PC-3 (cell line): ENCODE measurements at regions not wholly inside any gene's neighbourhood (a gene's known extent, or its start where the extent isn't known, plus 50 kb on each side); places are given as distances from the start of the nearest gene placed in this dataset.

Source experiments
- ATAC-seq: fragments of 200-7000 bp; cut with Tn5 transposase; 2 replicates; pipeline ENCODE4 v1.9.1; 2020; ENCODE audit warnings: mild to moderate bottlenecking, moderate library complexity
- BruUV-seq: library from RNA; stranded (reverse); fragments of 400-500 nt; replicated peaks from 2 replicates; lab custom pipeline; 2021; lab: Mats Ljungman, UMichigan
- CTCF ChIA-PET: fragments of 300-600 bp; sonication (Branson Sonifier 250); formaldehyde crosslinking; loops from one replicate; lab custom pipeline; 2022; ENCODE audit warnings: antibody characterized with exemption; lab: Charles Lee
- POLR2A ChIA-PET: fragments of 300-600 bp; sonication (Branson Sonifier 250); formaldehyde crosslinking; loops from one replicate; lab custom pipeline; 2022; ENCODE audit warnings: antibody characterized with exemption; ENCODE audit not compliant: unreplicated experiment; lab: Charles Lee
- DNase-seq: peaks from one replicate; pipeline ENCODE4 v3.0.0-alpha.2; 2015
- H2AFZ ChIP-seq: fragments of 300-600 bp; sonication (generic); 2 replicates; pipeline ENCODE4 v1.6.0; 2016; ENCODE audit warnings: antibody characterized with exemption, low read length
- H3F3A ChIP-seq: fragments of 300-600 bp; sonication (generic); one replicate; pipeline ENCODE4 v1.6.0; 2017; ENCODE audit warnings: antibody characterized with exemption, low read length, control low read depth, mild to moderate bottlenecking; ENCODE audit not compliant: unreplicated experiment
- H3K27ac ChIP-seq: fragments of 300-600 bp; sonication (generic); 2 replicates; pipeline ENCODE4 v1.5.1; 2016; ENCODE audit warnings: mild to moderate bottlenecking, low read length
- H3K27me3 ChIP-seq: fragments of 300-600 bp; sonication (generic); 2 replicates; pipeline ENCODE4 v1.6.1; 2016; ENCODE audit warnings: low read length, mixed read lengths
- H3K36me3 ChIP-seq: fragments of 300-600 bp; sonication (generic); 2 replicates; pipeline ENCODE4 v1.6.1; 2016; ENCODE audit warnings: low read depth, mixed run types, low read length, mixed read lengths
- H3K4me1 ChIP-seq: fragments of 300-600 bp; sonication (generic); 2 replicates; pipeline ENCODE4 v1.5.1; 2016; ENCODE audit warnings: low read length; ENCODE audit not compliant: insufficient read depth
- H3K4me2 ChIP-seq: fragments of 300-600 bp; sonication (generic); 2 replicates; pipeline ENCODE4 v1.6.0; 2016; ENCODE audit warnings: low read length
- H3K4me3 ChIP-seq: fragments of 300-600 bp; sonication (generic); 2 replicates; pipeline ENCODE4 v1.5.1; 2016; ENCODE audit warnings: mild to moderate bottlenecking, low read length, mixed read lengths
- H3K79me2 ChIP-seq: fragments of 300-600 bp; sonication (generic); 2 replicates; pipeline ENCODE4 v1.6.1; 2017; ENCODE audit warnings: low read length, mixed read lengths
- H3K9ac ChIP-seq: fragments of 300-600 bp; sonication (generic); 2 replicates; pipeline ENCODE4 v1.6.0; 2016; ENCODE audit warnings: mild to moderate bottlenecking, low read length
- H3K9me2 ChIP-seq: fragments of 300-600 bp; sonication (generic); replicated peaks from 2 replicates; pipeline ENCODE4 v1.6.1; 2016; ENCODE audit warnings: mixed run types, low read length, mixed read lengths
- H3K9me3 ChIP-seq: fragments of 300-600 bp; sonication (generic); 2 replicates; pipeline ENCODE4 v1.6.1; 2016; ENCODE audit warnings: low read length, mixed read lengths
- H4K20me1 ChIP-seq: fragments of 300-600 bp; sonication (generic); 2 replicates; pipeline ENCODE4 v1.6.1; 2016; ENCODE audit warnings: low read length, mixed read lengths
- CTCF ChIP-seq: fragments of 300-600 bp; sonication (generic); conservative IDR thresholded peaks from 2 replicates; pipeline ENCODE4 v1.5.1; 2017; ENCODE audit warnings: antibody characterized with exemption, low read depth, mild to moderate bottlenecking, low read length
- EZH2 ChIP-seq: fragments of 300-600 bp; sonication (generic); IDR thresholded peaks from one replicate; pipeline ENCODE4 v1.6.1; 2017; ENCODE audit warnings: antibody characterized with exemption, mild to moderate bottlenecking, low read length; ENCODE audit not compliant: unreplicated experiment
- EZH2phosphoT487 ChIP-seq: fragments of 300-600 bp; sonication (generic); IDR thresholded peaks from 2 replicates; pipeline ENCODE4 v1.6.1; 2018; ENCODE audit warnings: mild to moderate bottlenecking, antibody characterized with exemption, low read length, borderline replicate concordance
- intact Hi-C: fragments of 100-400 bp; cut with micrococcal nuclease; formaldehyde crosslinking; loops from 2 replicates; pipeline ENCODE4 v1.9.0; 2023

DNA sequence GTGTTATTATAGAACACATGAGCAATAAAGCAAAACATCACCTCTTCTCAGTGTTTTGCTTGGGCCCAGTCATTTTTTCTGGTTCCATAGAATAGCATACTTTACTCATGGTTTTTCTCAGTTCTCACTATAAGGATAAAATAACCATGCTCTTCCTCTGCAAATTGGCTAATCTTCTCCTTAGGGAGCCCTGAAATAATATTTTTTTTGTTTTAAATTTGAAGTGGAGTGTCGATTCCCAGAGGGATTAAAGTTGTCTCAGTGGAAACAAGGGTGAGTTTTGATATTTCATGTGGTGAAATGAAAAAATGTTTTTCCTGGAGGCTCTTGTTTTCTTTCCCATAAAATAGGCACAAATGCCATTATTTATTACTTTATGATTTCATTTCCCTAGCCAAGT, 127.3 kb downstream of the NOC3L start:
- Histone ChIP-seq H3K27ac (no peak overlapping the region), H3K27me3 (no peaks in the 10 kb centered on the region), H3K9me3 (no peaks in the 10 kb centered on the region), H3K4me2 (no peak overlapping the region), H3K4me3 (no peak overlapping the region), H3F3A (no peaks in the 10 kb centered on the region), H3K36me3 (no peaks in the 10 kb centered on the region), H2AFZ (no peak overlapping the region), H3K9me2 (no peaks in the 10 kb centered on the region), H3K4me1 (no peaks in the 10 kb centered on the region), H3K79me2 (no peaks in the 10 kb centered on the region), H3K9ac (no peak overlapping the region), H4K20me1 (no peaks in the 10 kb centered on the region)
- intact Hi-C loops, result no loop called here
- DNase-seq, result no peak
- no peak for ATAC-seq
- no TSS peak for BruUV-seq
- POLR2A ChIA-PET, result no interaction called here
- CTCF ChIA-PET, result no interaction called here
- TF ChIP-seq EZH2 (no peak), CTCF (no peak), EZH2phosphoT487 (no peak)

- intact Hi-C loops, result no loop called here
- H3K4me3 ChIP-seq, result no peak overlapping the region
- CTCF ChIA-PET, result no interaction called here
Measured at GRCh38 chr10:94238006-94238617, 124.6 kb downstream of the NOC3L start.

More at GRCh38 chr10:94238006-94238617, 124.6 kb downstream of the NOC3L start:
- Histone ChIP-seq H3K4me2 (no peak overlapping the region), H3K79me2 (no peaks in the 10 kb centered on the region), H3F3A (no peaks in the 10 kb centered on the region), H3K9me2 (no peaks in the 10 kb centered on the region), H2AFZ (no peak overlapping the region), H3K36me3 (no peaks in the 10 kb centered on the region), H3K9ac (no peak overlapping the region), H3K27ac (no peak overlapping the region), H3K4me1 (peaks cover 5% of the 10 kb centered on the region), H3K27me3 (no peaks in the 10 kb centered on the region), H4K20me1 (no peaks in the 10 kb centered on the region), H3K9me3 (no peaks in the 10 kb centered on the region)
- POLR2A ChIA-PET, result no interaction called here
- DNase-seq (no peak), ATAC-seq (no peak)
- no peak for TF ChIP-seq CTCF
- no peak for TF ChIP-seq EZH2phosphoT487
- TF ChIP-seq EZH2, result no peak
- BruUV-seq, result no TSS peak
